ENCODE measurements at regions not wholly inside any gene's neighbourhood (a gene's known extent, or its start where the extent isn't known, plus 50 kb on each side); places are given as distances from the start of the nearest gene placed in this dataset.
"Not testable (repeated sequence)": the region's sequence is repeated elsewhere in the genome, so short reads cannot be mapped to it uniquely, and the experiment has no call there.

- WGBS, 10 experiments: 0 to 100% (median 71%) methylated on average over 1 to 3 of the region's 4 CpGs
- ATAC-seq (replicated peaks in 6 of 8): no peak
Observed at GRCh38 chr12:31906557-31907301, 52.5 kb upstream of the RESF1 start.

GRCh38 chr12:31903025-31903424 is 56.2 kb upstream of the RESF1 start:
- in situ Hi-C loops (cut with MboI; ENCODE audit: low pct_unique_long_range_greater_than_20kb in 2 of 9, low sequenced_read_pairs in 9 of 9, unreplicated experiment in 9 of 9): no loop called here
- no peaks in the 10 kb centered on the region for H3K4me1 ChIP-seq (replicated peaks in 1 of 2)
- H3K27ac ChIP-seq: no peak overlapping the region
- H3K4me3 ChIP-seq: no peak overlapping the region
- 11 to 97% (median 66%) methylated on average over 3 of the region's 3 CpGs; no CpG with 5 or more reads in 3 of the 10 experiments for WGBS, 10 experiments
- ATAC-seq (replicated peaks in 6 of 8): no peak

More at GRCh38 chr12:31906557-31907301, 52.5 kb upstream of the RESF1 start:
- H3K4me3 ChIP-seq: no peak overlapping the region
- no peaks in the 10 kb centered on the region for H3K4me1 ChIP-seq (replicated peaks in 1 of 2)
- in situ Hi-C loops (cut with MboI; ENCODE audit: low pct_unique_long_range_greater_than_20kb in 2 of 9, low sequenced_read_pairs in 9 of 9, unreplicated experiment in 9 of 9): no loop called here
- H3K27ac ChIP-seq: no peak overlapping the region

- WGBS, 10 experiments: 94 to 100% (median 100%) methylated on average over 1 to 2 of the region's 4 CpGs; no CpG with 5 or more reads in 5 of the 10 experiments
- ATAC-seq (replicated peaks in 6 of 8): no peak
- in situ Hi-C loops (cut with MboI; ENCODE audit: low pct_unique_long_range_greater_than_20kb in 2 of 9, low sequenced_read_pairs in 9 of 9, unreplicated experiment in 9 of 9): no loop called here
- H3K4me1 ChIP-seq (replicated peaks in 1 of 2): no peaks in the 10 kb centered on the region
- H3K27ac ChIP-seq: no peak overlapping the region
- no peak overlapping the region for H3K4me3 ChIP-seq
Observed at GRCh38 chr12:31900271-31900670, 58.9 kb upstream of the RESF1 start.

GRCh38 chr12:31899109-31899508 is 60.1 kb upstream of the RESF1 start:
- H3K27ac ChIP-seq: no peak overlapping the region
- in situ Hi-C loops (cut with MboI; ENCODE audit: low pct_unique_long_range_greater_than_20kb in 2 of 9, low sequenced_read_pairs in 9 of 9, unreplicated experiment in 9 of 9): no loop called here
- ATAC-seq (replicated peaks in 6 of 8): no peak
- no peaks in the 10 kb centered on the region for H3K4me1 ChIP-seq (replicated peaks in 1 of 2)
- 0 to 85% (median 50%) methylated on average over 1 to 2 of the region's 2 CpGs; no CpG with 5 or more reads in 2 of the 10 experiments for WGBS, 10 experiments
- H3K4me3 ChIP-seq: no peak overlapping the region

DNA sequence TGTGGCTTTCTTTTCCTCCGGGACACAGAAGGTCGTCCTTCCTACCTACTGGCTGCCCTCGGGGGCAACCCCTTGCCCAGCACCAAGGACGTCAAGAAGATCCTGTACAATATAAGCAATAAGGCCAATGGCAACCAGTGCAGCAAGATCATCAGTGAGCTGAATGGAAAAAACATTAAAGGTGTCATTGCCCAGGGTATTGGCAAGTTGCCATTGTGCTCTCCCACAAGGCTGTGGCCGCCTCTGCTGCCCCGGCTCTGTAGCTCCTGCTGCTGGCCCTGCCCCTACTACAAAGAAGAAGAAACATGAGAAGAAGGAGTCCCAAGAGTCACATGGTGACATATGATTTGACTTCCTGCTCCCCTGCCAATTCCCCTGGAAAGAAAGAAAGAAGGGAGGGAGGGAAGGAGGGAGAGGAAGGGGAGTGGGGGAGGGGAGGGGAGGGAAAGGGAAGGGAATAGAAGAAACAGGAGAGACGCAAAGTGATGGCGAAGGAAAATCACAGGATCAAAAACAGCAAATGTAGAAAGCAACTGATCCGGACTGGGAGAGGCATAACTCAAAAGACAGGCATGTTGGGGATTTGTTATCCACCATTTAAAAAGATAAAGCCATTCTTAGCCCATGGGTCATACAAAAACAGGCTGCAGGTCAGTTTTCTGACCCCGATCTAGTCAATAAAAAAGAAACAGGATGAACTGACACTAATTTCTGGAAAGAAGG is 61.3 kb upstream of the RESF1 start:
- peak in 3 of 8 experiments; percentile 18 to 56 (median 51) for ATAC-seq (replicated peaks in 6 of 8)

DNA sequence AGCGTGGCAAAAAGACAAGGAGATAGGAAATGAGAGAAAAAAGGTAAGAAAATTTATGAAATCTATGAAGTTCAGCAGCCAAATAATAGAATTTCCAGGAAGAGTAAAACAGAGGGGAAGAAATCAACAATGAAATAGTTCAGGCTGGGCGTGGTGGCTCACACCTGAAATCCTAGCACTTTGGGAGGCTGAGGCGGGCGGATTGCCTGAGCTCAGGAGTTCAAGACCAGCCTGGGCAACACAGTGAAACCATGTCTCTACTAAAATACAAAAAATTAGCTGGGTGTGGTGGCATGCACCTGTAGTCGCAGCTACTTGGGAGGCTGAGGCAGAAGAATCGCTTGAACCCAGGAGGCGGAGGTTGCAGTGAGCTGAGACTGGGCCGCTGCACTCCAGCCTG is 62.1 kb upstream of the RESF1 start:
- H3K4me1 ChIP-seq (replicated peaks in 1 of 2); H3K27ac ChIP-seq; ATAC-seq (replicated peaks in 6 of 8); H3K4me3 ChIP-seq; in situ Hi-C loops (cut with MboI; ENCODE audit: low pct_unique_long_range_greater_than_20kb in 2 of 9, low sequenced_read_pairs in 9 of 9, unreplicated experiment in 9 of 9): not testable (repeated sequence)
- WGBS, 10 experiments: 40 to 97% (median 92%) methylated on average over 2 to 8 of the region's 8 CpGs

More for the DNA sequence above, 61.3 kb upstream of the RESF1 start:
- in situ Hi-C loops (cut with MboI; ENCODE audit: low pct_unique_long_range_greater_than_20kb in 2 of 9, low sequenced_read_pairs in 9 of 9, unreplicated experiment in 9 of 9): no loop called here
- H3K4me3 ChIP-seq: no peak overlapping the region
- WGBS, 10 experiments: 15 to 82% (median 42%) methylated on average over 2 to 6 of the region's 10 CpGs; no CpG with 5 or more reads in 3 of the 10 experiments
- no peaks in the 10 kb centered on the region for H3K4me1 ChIP-seq (replicated peaks in 1 of 2)
- H3K27ac ChIP-seq: no peak overlapping the region

- ATAC-seq (replicated peaks in 6 of 8): peak in 1 of 8 experiments; percentile 65
- in situ Hi-C loops (cut with MboI; ENCODE audit: low pct_unique_long_range_greater_than_20kb in 2 of 9, low sequenced_read_pairs in 9 of 9, unreplicated experiment in 9 of 9): no loop called here
- Histone ChIP-seq H3K4me1 (replicated peaks in 1 of 2) (no peaks in the 10 kb centered on the region), H3K27ac (no peak overlapping the region), H3K4me3 (no peak overlapping the region)
- WGBS, 10 experiments: 0 to 77% (median 42%) methylated on average over 1 to 6 of the region's 6 CpGs; no CpG with 5 or more reads in 1 of the 10 experiments
Observed at GRCh38 chr12:31896514-31897039, 62.6 kb upstream of the RESF1 start.

DNA sequence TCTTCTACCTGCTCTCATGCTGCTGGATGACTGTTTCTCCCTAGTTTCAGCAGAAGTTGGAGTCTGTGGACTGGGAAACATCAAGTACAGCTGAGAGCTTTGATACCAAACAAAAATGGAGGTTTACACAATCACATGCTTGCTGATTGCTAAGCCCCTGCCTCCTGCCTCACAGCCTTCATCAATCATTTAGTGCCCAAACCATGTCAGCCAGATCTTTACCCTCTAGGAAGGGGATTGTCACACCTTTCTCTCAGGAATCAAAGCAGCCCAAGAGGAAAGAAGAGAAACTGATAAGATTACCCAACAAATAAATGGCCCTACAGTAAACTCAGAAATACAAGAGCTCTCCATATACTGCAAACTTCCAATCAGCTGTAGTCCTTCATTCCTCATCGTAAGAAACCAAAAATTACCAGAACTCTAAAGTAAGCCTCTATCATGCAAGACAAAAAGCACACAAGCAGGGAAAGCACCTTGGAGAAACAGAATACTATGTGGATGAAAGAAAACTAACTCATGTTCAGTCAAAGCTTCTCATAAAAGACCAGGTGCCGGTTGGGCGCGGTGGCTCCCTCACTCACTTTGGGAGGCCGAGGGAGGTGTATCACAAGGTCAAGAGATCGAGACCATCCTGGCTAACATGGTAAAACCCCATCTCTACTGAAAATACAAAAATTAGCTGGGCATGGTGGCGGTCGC is 63.6 kb upstream of the RESF1 start:
- H3K27ac ChIP-seq: no peak overlapping the region
- no peak for ATAC-seq (replicated peaks in 6 of 8)
- in situ Hi-C loops (cut with MboI; ENCODE audit: low pct_unique_long_range_greater_than_20kb in 2 of 9, low sequenced_read_pairs in 9 of 9, unreplicated experiment in 9 of 9): no loop called here
- H3K4me3 ChIP-seq: no peak overlapping the region
- H3K4me1 ChIP-seq (replicated peaks in 1 of 2): no peaks in the 10 kb centered on the region
- WGBS, 10 experiments: 0 to 98% (median 77%) methylated on average over 1 to 8 of the region's 8 CpGs; no CpG with 5 or more reads in 1 of the 10 experiments

DNA sequence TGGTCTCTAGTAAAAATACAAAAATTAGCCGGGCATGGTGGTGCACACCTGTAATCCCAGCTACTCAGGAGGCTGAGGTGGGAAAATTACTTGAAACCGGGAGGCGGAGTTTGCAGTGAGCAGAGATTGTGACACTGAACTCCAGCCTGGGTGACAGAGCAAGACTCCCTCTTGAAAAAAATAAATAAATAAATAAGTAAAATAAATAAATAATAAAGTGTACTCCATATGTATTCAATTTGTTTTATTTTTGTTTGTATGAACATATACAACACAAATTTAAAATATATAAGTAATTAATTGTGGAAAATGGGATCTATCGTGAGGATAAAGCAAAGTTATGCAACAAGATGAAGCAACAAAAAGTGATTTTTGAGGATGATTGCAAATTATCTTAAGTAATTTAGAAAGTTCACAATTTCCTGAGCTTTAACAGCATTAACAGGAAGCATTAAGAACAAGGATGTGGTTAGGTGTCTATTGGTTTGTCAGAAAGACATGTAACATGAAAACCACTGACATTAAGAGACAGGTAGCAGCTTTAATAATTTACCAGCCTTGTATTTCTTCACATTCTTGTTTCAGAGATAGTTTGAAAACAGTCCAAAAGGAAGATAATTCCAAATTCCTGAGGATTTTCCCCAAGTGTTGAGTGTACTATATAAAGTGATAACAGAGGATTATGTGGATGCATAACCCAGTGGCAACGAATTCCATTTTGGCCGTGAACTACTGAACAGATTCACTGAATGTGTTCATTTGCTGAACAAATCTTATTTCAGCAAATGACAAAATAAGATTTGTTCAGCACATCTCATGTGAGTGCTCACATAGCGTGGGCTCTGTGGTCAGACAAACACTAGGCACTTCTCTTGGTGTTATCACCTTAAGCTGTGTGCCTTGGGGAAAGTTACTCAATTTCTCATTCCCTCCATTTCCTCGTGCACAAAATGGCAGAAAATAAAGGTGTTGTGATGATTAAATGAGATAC is 68.6 kb upstream of the RESF1 start:
- in situ Hi-C loops (cut with MboI; ENCODE audit: low pct_unique_long_range_greater_than_20kb in 2 of 9, low sequenced_read_pairs in 9 of 9, unreplicated experiment in 9 of 9): no loop called here
- Histone ChIP-seq H3K4me3 (no peak overlapping the region), H3K27ac (no peak overlapping the region), H3K4me1 (replicated peaks in 1 of 2) (no peaks in the 10 kb centered on the region)
- ATAC-seq (replicated peaks in 6 of 8): no peak
- 40 to 95% (median 85%) methylated on average over 4 to 8 of the region's 8 CpGs; no CpG with 5 or more reads in 1 of the 10 experiments for WGBS, 10 experiments

DNA sequence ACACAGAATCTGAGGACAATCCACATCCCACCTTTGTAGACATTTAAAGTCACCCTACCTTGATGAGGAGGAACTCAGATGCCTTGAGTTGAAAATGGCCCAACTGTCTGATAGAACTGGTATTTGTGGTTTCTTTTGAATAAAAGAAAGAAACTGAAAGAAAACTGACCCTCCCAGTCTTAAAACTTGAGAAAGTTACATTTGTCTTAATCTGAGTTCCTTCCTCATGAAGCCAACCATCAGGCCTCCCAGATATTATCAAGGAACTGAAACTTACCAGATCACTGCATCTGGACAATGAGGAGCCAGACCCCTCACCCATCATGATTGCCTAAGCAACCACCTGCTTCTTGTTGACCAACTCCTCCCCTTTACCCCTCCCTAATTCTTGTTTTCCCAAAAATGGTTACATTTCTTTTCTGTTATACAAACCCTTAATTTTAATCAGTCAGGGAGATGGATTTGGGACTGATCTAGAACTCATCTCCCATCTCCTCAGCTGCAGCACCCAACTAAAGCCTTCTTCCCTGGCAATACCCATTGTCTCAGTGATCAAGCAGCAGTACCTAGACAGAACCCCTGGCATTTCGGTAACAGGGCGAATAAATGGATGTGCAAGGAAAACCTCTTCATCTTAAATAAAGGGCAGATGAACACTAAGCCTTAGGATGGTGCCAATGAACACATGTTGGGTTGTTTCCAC is 72.0 kb upstream of the RESF1 start:
- in situ Hi-C loops (cut with MboI; ENCODE audit: low pct_unique_long_range_greater_than_20kb in 2 of 9, low sequenced_read_pairs in 9 of 9, unreplicated experiment in 9 of 9): no loop called here

DNA sequence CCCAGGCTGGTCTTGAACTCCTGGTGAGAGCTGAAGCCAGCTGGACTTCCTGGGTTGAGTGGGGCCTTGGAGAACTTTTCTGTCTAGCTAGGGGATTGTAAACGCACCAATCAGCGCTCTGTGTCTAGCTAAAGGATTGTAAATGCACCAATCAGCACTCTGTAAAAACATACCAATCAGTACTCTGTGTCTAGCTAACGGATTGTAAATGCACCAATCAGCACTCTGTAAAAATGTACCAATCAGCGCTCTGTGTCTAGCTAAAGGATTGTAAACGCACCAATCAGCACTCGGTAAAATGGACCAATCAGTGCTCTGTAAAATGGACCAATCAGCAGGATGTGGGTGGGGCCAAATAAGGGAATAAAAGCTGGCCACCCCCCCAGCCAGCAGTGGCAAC is 76.5 kb upstream of the RESF1 start:
- H3K4me1 ChIP-seq (replicated peaks in 1 of 2); H3K27ac ChIP-seq; ATAC-seq (replicated peaks in 6 of 8); H3K4me3 ChIP-seq; in situ Hi-C loops (cut with MboI; ENCODE audit: low pct_unique_long_range_greater_than_20kb in 2 of 9, low sequenced_read_pairs in 9 of 9, unreplicated experiment in 9 of 9): not testable (repeated sequence)
- 83 to 100% (median 90%) methylated on average over 2 to 5 of the region's 6 CpGs; no CpG with 5 or more reads in 6 of the 10 experiments for WGBS, 10 experiments

More for the DNA sequence above, 72.0 kb upstream of the RESF1 start:
- Histone ChIP-seq H3K4me1 (replicated peaks in 1 of 2) (no peaks in the 10 kb centered on the region), H3K4me3 (no peak overlapping the region), H3K27ac (no peak overlapping the region)
- ATAC-seq (replicated peaks in 6 of 8): no peak
- WGBS, 10 experiments: 0 to 100% (median 56%) methylated on average over 1 to 2 of the region's 2 CpGs; no CpG with 5 or more reads in 3 of the 10 experiments

DNA sequence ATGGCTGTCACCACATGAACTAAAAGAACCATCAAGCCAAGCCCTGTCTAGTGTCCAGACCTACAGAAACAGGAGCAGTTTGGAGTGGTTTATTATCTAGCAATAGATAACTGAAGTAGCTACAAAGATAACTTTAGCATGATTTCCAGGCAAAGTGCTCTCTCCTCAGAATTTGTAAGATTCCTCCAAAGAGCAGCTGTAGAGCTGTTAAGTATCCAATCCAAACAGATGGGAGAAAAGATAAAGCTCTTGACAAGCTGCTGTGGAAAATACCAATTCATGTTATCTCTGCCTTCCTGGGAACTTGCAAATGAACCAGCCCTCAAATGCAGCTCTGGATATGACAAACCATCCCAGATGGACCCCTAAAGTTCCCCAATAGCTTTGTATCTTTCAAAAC is 78.9 kb upstream of the RESF1 start:
- no peak for ATAC-seq (replicated peaks in 6 of 8)
- Histone ChIP-seq H3K27ac (no peak overlapping the region), H3K4me1 (replicated peaks in 1 of 2) (no peaks in the 10 kb centered on the region), H3K4me3 (no peak overlapping the region)
- in situ Hi-C loops (cut with MboI; ENCODE audit: low pct_unique_long_range_greater_than_20kb in 2 of 9, low sequenced_read_pairs in 9 of 9, unreplicated experiment in 9 of 9): no loop called here

Measured in motor neuron (in vitro differentiated cells).